GM19043 (cell line): ENCODE measurements at regions not wholly inside any gene's neighbourhood (a gene's known extent, or its start where the extent isn't known, plus 50 kb on each side); places are given as distances from the start of the nearest gene placed in this dataset.
A peak's percentile ranks its signal among the peaks of the same experiment; 100 is the strongest.

Experiments
- ATAC-seq: cut with Tn5 transposase; IDR thresholded peaks from one replicate; pipeline ENCODE4 v1.9.1; 2021; ENCODE audit warnings: low read depth; ENCODE audit not compliant: unreplicated experiment

DNA sequence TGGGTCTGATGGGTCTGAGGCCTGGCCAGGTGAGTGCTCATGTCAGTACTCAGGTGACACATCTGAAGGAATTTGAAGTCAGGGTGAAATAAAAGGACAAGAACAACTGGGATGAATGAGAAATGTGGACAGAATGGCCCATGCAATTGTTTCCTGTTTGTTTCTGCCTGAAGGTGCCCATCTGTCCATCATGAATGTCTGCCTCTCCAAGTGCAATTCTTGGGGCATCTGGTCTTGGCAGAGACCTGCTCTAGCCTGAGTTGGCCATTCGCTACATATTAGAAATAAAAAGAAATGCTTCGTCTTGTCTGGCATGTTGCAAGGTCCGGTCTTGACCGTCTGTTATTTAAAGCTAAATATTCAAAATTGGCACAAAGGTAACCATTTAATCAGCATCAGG lies 142.0 kb upstream of the AGBL1 start:
- no peak for ATAC-seq

DNA sequence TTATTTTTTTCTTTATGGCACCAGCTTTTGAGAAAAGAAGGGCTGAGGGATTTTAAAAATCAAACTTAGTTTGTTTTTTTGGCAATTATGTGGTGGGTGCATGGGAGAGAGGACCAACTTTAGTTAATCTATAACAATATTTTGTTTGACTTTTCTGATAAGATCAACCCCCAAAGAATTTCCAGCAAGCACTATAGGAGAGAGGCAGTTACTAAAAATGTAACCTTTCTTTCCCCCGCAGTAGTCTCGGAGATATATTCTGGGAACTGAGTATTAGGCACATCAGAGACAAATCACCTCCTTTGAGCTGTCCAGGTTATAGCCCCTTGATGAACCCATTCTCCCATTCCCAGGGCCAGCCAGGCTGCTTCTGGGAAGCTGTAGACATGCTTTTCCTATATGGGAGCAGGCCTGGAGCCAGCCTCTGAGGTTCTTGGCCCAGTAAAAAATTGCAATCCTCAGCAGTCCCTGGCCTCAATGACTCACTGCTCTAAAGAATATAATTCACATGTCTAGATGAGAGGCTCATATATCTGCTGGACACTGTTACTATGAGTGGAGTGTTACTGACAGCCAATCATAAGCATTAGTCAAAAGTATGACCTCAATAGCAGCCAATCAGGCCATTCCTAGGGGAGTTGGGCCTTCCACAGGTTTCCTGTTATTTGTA lies 138.3 kb upstream of the AGBL1 start:
- no peak for ATAC-seq

DNA sequence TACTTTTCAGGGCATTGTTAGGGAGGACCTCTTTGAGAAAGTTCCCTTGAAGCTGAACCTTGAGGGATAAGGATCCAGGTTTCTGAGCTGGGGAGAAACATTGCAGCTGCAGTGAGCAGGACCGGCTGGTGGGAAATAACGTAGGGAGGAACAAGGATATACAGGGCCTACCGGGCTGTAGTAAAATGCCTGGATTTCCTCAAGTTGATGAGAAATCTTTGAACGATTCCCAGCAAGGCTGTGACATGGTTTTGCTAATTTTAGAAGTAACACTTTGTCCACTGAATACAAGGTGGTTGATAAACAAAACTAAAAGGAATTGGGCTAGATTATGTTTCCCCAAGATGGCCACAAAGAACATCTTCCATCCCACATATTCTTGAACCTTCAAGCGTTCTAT lies 137.0 kb upstream of the AGBL1 start:
- no peak for ATAC-seq

DNA sequence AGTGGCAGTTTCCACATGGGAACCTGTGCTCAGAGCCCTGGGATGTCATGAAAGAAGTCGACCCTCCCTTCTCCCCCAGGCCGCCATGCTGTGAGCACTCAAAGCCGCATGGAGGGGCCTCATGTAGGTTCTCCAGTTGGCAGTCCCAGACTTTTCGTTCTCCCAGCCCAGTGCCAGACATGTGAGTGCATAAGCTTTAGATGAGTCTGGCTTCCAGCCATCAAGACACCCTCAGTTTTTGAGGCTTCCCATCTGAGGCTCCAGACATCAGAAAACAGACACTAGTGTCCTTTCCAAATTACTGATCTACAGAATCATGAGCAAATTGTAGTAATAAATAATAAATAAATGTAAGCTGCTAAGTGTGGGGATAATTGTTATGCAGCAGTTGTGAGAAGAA lies 136.5 kb upstream of the AGBL1 start:
- ATAC-seq = no peak

DNA sequence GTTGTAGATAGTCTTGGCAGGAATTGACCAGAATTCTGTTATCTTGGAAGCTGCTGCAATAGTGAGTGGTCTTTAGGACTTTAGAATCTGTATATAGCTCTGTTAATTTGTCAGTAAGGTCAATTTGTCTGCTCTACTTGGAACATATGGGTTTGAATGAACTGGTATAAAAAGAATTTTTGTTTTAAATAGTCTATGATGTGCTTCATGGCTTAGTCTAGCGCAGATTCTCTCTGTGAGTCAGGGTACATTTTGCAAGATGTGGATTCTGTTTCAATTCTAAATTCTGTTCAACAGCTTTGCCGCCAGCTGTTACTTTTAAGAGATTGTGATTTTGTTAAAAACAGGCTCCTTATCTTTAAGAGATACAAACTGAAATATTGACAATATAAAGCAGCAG lies 135.9 kb upstream of the AGBL1 start:
- no peak for ATAC-seq

DNA sequence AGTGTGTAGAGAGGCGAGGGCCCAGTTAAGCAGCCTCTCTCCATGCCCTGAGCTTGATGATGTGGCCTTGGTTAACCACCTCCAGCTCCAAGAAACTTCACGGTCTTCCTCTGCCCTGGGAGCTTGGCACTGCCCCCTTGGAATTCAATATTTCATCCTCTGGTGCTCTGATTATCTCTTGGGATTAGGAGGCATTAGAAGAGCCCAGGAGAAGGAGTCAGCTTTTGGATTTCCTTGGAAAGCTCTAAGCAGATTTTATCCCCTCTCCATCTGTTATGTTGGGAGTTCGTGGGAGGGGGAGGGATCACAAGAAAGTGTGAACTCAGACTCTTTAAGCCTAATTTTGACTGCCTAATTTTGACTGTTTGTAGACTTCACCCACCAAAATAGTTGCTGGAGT lies 132.7 kb upstream of the AGBL1 start:
- ATAC-seq = no peak

DNA sequence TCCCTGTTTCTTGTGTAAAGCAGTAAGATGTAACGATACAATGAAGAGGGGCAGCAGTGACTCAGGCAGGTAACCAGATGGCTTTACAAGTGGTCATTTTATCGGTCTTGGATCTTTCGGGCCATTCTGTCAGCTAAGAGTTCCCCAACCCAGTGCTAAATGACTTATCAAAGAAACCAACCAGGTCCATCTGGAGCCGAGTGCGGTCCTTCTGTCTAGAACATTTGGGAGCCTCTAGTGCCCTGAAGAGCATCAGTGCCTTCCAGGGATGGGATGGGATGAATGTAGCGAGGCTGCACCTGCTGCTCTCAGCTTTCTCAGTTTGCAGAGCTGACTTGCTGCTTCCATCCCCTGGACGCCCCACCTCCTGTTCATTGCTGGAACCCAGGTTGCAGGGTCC lies 131.7 kb upstream of the AGBL1 start:
- ATAC-seq = no peak

DNA sequence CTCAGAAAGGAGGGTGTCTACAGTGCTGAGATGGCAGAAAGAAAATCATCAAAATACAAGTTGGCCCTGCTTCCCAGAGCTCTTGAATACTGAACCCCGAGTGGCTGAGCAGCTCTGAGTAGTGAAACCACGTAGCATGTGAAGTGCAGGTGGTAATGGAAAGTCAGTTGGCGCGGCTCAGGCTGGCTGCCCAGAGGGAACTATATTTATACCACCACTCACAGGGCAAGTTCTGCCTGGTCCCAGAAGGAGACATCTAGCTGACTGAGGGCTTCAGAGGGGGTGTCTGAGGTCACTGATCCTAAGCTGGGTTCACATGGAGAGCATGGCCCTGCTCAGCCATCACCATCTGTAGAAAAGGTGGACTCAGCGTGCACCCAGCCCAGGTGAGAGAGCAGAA lies 129.6 kb upstream of the AGBL1 start:
- ATAC-seq = peak; percentile 73

DNA sequence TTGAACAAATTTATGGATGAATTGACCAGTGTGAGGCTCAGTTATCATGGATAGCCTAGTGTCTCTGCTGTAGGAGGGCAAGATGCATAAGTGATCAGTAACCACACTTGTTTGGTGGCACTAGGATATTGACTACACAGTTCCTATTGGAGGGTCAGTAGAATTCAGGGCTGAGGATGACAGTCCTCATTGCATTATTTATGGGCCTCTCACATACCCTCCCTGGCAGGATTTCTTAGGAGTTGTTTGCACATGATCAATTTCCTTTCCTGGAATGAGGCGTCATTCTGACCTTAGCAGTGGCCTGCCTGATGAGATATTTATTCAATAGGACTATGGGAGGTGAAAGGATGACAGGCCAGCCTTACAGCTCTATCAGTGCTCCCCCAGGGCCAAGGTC lies 125.1 kb upstream of the AGBL1 start:
- no peak for ATAC-seq

DNA sequence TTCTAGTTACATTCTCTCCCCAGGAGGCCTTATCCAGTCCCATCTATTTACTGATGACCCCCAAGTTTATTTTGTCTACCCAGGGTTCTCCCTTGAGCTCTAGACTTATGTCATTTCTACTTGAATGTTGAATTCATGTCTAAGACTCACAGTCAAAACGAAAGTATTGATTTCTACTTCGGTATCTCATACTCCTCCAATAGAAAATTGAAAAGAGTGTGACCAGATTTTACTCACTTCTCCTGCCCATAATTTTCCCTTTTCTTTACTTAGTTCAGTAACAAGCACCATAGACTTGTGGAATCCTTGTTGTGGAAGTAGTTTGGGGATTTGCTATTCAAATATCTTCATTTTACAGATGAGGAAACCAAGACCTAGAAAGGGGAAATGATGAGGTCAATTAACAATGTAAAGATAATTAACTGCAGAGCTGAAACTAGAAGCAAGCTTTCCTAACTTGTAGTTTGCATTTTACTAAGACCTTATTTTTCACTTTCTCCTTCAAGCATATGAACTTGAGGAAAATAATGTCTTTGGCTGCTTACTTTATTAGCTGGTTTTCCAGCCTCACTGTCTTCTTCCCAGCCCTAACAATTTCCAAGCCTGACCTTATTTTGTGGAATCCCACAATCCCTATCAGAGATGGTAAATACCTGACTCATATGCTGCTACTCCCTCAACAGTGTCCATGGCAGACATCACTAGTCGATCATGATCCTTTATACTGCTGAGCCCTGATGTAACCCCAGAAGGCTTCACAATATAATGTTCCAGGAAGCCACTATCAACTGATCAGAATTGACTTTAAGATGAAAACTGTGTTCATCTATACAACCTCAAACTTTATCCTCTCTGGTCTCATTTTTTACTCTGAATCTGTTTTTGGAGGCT lies 123.9 kb upstream of the AGBL1 start:
- peak; percentile 80 for ATAC-seq

DNA sequence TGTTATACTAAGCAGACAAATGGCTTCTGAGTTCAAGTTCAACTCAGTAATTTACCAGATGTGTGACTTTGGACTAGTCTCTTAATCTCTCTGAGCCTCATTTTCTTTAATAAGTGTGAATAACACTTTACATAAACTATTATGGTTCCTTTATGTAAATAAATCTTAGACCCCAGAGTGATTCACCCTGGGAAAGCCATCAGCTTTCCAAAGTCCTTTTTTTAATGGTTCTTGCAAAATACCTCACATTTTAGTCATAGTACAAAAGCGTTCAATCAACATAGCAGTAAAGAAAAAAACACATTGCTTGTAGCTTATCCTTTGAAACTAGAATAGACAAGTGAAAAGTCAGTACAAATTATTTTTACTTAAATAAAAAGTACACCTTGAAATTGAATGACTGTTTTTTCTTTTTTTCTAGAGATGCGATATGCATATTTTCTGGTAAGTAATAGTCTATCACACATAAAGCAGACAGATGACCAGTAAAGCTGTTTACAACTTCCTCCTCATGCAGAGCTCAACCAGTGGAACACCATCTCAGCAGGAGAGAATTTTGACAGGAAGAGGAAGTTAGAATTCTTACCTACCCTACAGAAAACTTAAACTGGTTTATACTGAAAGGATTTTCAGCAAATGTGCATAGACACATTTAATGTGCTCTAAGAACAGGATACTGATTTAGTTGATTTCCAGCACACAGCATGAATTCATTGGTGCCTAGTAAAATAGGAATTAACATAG lies 123.0 kb upstream of the AGBL1 start:
- ATAC-seq = no peak

DNA sequence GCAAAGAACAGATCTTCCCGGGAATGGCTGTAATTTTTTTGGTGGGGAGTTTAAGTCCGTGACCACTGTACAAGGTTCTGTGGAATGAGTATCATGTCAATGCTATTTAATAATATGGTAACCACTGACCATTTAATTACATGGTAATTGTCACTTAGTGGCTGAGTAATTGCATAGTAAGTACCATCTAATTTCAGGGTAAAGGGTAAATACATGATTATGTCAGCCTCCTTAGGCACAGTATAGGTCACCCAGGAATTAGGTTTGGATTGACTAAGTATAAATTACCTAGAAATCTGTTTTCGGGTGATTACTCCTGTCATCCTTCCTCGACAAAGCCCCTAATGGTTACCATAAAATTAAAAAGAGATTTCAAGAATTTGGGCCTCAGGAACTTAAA lies 120.1 kb upstream of the AGBL1 start:
- no peak for ATAC-seq

DNA sequence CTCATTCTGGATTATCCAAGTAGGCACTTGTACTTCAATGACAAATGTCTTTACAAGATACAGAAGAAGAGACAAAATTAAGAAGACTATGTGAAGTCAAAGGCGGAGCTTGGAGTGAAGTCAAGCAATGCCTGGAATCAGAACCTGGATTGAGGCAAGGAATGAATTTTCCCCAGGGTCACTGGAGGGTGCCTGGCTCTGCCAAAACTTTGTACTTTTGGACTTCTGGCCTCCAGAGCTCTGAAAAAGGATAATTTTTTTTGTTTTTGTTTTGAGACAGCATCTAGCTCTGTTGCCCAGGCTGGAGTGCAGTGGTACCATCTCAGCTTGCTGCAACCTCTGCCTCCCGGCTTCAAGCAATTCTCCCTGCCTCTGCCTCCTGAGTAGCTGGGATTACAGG lies 119.3 kb upstream of the AGBL1 start:
- no peak for ATAC-seq

DNA sequence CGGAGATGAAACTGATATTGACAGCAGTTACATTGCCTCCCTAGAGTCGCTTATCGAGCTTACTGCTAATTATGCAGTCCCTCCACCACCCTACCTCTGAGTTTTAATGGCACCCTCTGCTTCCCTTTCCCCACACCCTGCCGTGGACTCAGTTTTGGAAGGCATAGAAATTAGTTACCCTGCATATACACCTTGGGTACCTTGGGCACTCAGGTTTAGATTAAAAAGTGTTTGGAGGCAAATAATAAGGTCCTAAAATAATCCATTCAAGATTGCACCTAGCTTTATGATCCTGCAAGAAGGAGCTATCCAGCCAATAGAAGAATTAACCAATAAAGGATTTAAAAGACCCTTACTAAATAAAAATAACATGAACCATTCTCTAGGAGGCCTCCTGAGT lies 117.8 kb upstream of the AGBL1 start:
- ATAC-seq = no peak

DNA sequence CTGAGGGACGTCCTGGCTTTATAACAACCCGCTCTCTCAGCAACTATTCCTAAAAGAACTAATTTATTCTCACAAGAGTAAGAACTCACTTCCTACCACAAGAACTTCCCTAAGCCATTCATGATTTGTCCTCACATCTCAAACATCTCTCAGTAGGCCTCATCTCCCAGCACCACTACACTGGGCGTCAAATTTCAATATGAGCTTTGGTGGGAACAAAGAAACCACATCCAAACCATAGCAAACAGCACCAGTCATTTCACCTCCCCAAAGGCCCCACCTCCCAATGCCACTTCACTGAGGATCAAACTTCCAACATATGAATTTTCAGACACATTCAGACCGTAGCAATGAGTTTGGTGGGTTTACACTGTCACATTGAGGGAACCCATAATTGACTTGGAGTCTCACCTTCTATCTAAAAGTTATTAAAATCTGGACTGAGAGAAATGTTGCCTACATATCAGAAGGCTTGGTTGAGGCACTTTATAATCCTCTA lies 116.4 kb upstream of the AGBL1 start:
- no peak for ATAC-seq

DNA sequence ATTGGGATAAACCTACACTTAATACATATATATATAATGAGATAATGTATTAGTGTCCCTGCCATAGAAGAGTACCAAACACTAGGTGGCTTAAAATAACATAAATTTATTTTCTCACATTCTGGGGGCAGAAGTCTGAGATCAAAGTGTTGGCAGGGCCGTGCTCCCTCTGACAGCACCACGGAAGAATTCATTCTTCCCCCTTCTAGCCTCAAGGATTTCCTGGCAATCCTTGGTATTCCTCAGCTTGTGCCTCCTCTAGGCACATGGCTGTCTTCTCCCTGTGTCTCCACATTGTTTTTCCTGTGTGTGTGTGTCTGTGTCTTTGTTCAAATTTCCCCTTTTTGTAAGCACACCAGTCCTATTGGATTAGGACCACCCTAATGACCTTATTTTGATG lies 115.2 kb upstream of the AGBL1 start:
- ATAC-seq = no peak

DNA sequence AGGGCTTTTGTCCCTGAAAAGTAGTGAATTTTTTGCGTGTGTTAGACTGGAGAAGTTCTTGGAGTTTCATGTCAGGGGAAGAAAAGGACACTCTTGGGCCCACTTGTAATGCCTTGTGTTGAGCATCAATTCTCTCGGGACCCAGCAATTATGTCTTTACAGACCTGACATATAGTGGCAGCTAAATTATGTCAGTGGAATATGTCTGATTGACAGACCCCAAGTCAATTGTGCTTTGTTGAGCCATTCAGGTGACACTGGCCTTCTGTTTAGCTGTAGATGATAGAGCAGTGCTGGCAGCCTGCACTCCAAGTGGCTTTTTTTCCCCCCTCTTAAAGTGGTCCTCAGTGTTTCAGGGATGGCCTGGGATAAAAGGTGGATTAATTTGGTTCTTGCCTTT lies 112.1 kb upstream of the AGBL1 start:
- no peak for ATAC-seq

DNA sequence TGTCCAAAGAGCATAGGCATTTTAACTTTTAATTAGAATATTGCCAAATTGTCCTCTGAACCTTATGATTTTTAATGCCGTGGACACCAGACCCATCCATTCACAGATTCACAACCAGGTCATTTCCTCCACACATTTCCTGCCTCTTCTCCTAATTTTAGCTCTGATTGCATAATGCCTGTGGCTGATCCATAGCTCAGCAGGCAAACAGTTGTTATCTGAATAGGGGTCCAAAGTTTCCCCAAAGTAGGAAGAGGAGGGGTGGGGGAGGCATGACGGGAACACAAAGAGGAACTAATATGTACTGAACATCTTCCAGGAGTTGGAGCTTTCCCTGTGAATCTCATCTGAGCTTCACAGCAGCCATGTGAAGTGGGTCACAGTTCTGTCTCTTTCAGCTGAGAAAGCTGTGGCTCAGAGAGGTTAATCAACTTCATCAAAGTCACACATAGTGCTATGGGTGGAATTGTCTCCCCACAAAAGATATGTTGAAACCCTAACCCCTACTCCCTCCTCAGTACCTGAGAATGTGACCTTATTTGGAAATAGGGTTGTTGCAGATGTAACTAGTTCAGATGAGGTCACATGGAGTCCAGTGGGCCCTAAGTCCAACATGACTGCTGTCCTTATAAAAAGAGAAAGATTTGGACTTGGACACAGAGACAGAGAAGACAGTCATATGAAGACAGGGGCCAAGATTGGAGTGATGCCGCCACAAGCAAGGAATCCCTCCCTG lies 106.7 kb upstream of the AGBL1 start:
- ATAC-seq = no peak

DNA sequence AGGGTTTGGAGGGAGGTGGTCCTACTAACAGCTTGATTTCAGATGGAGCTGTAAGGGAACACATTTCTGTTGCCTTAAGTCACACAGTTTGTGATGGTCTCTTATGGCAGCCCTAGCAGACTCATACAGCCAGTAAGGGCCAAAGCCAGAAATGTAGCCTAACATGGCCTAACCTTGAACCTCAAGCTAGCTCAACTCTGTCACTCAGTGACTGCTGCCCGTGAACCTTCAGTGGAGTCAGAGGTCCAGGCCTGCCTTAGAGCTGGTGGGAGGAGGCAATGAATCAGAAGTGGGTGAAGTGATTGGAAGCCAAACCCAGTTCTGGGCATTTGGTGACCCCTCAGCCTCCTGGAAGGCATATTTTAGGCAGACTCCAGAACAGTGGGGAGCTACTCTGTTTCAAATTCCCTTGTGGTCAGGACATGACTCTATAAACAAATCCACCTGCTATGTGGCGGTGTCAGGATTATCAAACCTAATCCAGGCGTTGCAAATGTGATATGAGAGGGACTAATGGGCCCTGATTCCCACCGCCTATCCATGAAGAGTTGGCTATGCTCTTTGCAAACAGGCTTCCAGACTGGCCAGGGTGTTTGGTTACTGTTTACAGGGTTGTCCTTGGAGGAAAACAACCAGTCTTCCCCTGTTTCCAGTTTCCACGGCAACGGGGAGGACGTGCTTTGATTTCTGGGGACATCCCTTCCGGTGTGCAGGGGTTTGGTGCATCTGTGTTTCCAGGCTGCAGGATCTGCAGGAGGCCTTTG lies 105.9 kb upstream of the AGBL1 start:
- ATAC-seq = no peak

DNA sequence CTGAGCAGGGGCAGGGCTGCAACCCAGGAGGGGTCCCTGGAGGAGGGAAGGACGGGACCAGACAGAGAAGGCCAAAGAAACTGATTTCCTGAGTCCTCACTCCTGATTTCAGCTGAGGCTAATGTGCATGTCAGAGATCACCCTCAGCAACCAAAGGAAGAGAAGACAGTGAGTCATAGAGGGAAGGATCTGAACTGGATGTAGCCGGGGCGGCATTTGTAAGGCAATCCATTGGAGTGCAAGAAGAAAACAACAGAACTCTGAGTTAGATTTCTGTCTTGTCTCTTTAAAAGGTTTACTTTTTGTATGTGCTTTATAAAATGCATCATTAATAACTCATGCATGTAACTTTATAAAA lies 105.3 kb upstream of the AGBL1 start:
- no peak for ATAC-seq
